ENCODE measurements at regions not wholly inside any gene's neighbourhood (a gene's known extent, or its start where the extent isn't known, plus 50 kb on each side); places are given as distances from the start of the nearest gene placed in this dataset.

DNA sequence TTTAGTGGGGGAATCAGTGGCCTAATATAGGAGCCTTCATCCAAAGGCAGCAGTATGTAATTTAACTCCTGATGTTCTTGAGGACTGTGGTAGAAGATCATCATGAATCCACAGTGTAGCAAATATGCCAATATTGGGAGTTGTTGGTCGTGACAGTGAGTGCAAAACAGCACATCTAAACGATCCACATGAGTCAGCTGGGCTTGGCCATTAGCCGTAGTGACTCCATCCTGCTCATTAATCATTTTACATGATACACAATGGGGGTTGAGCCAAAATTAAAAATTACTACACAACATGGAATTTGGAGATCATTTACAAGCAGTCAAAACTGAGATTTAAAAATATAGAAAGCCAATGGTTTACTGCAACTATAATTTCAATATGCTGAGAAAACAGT is 653.9 kb upstream of the CAMK1G start:
- TF ChIP-seq, protein P1, sequence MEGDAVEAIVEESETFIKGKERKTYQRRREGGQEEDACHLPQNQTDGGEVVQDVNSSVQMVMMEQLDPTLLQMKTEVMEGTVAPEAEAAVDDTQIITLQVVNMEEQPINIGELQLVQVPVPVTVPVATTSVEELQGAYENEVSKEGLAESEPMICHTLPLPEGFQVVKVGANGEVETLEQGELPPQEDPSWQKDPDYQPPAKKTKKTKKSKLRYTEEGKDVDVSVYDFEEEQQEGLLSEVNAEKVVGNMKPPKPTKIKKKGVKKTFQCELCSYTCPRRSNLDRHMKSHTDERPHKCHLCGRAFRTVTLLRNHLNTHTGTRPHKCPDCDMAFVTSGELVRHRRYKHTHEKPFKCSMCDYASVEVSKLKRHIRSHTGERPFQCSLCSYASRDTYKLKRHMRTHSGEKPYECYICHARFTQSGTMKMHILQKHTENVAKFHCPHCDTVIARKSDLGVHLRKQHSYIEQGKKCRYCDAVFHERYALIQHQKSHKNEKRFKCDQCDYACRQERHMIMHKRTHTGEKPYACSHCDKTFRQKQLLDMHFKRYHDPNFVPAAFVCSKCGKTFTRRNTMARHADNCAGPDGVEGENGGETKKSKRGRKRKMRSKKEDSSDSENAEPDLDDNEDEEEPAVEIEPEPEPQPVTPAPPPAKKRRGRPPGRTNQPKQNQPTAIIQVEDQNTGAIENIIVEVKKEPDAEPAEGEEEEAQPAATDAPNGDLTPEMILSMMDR (IDR thresholded peaks at IDR 0.05; ENCODE audit: insufficient read depth, low read depth, low read length), result no peak
- TF ChIP-seq EZH2 (IDR thresholded peaks at IDR 0.05; ENCODE audit: insufficient read depth, low read length), result no peak
